ENCODE measurements at regions not wholly inside any gene's neighbourhood (a gene's known extent, or its start where the extent isn't known, plus 50 kb on each side); places are given as distances from the start of the nearest gene placed in this dataset.
"Not testable (repeated sequence)": the region's sequence is repeated elsewhere in the genome, so short reads cannot be mapped to it uniquely, and the experiment has no call there.

GRCh38 chr17:30731210-30732132, 93.0 kb downstream of the CRLF3 start:
- DNase-seq (ENCODE audit: low read depth) = peak; percentile 57

- not testable (repeated sequence) for DNase-seq (ENCODE audit: low read depth)
These were observed 93.7 kb downstream of the CRLF3 start for GRCh38 chr17:30730837-30731209.

- not testable (repeated sequence) for DNase-seq (ENCODE audit: low read depth)
These were observed 94.2 kb downstream of the CRLF3 start for GRCh38 chr17:30730171-30730836.

GRCh38 chr17:30729471-30730170, 94.9 kb downstream of the CRLF3 start:
- DNase-seq (ENCODE audit: low read depth) = not testable (repeated sequence)

GRCh38 chr17:30727517-30727916, 97.0 kb downstream of the CRLF3 start:
- DNase-seq (ENCODE audit: low read depth) = not testable (repeated sequence)

GRCh38 chr17:30726734-30727133, 97.8 kb downstream of the CRLF3 start:
- not testable (repeated sequence) for DNase-seq (ENCODE audit: low read depth)

GRCh38 chr17:30726310-30726709, 98.2 kb downstream of the CRLF3 start:
- not testable (repeated sequence) for DNase-seq (ENCODE audit: low read depth)

- DNase-seq (ENCODE audit: low read depth) = not testable (repeated sequence)
These were observed 100.3 kb downstream of the CRLF3 start for GRCh38 chr17:30724034-30724650.

- DNase-seq (ENCODE audit: low read depth) = not testable (repeated sequence)
These were observed 102.2 kb downstream of the CRLF3 start for GRCh38 chr17:30722114-30722780.

- DNase-seq (ENCODE audit: low read depth) = not testable (repeated sequence)
These were observed 103.5 kb downstream of the CRLF3 start for GRCh38 chr17:30720971-30721370.

GRCh38 chr17:30720013-30720471, 104.5 kb downstream of the CRLF3 start:
- no peak for DNase-seq (ENCODE audit: low read depth)

- not testable (repeated sequence) for DNase-seq (ENCODE audit: low read depth)
These were observed 105.1 kb downstream of the CRLF3 start for GRCh38 chr17:30719131-30719973.

- not testable (repeated sequence) for DNase-seq (ENCODE audit: low read depth)
These were observed 105.8 kb downstream of the CRLF3 start for GRCh38 chr17:30718691-30719090.

- not testable (repeated sequence) for DNase-seq (ENCODE audit: low read depth)
These were observed 106.4 kb downstream of the CRLF3 start for GRCh38 chr17:30718099-30718447.

- no peak for DNase-seq (ENCODE audit: low read depth)
These were observed 107.0 kb downstream of the CRLF3 start for GRCh38 chr17:30717291-30718098.

- peak; percentile 45 for DNase-seq (ENCODE audit: low read depth)
These were observed 107.8 kb downstream of the CRLF3 start for GRCh38 chr17:30716461-30717290.

- peak; percentile 42 for DNase-seq (ENCODE audit: low read depth)
These were observed 109.5 kb downstream of the CRLF3 start for GRCh38 chr17:30714825-30715622.

- not testable (repeated sequence) for DNase-seq (ENCODE audit: low read depth)
These were observed 110.7 kb downstream of the CRLF3 start for GRCh38 chr17:30713805-30714204.
